ENCODE measurements at regions not wholly inside any gene's neighbourhood (a gene's known extent, or its start where the extent isn't known, plus 50 kb on each side); places are given as distances from the start of the nearest gene placed in this dataset.

DNA sequence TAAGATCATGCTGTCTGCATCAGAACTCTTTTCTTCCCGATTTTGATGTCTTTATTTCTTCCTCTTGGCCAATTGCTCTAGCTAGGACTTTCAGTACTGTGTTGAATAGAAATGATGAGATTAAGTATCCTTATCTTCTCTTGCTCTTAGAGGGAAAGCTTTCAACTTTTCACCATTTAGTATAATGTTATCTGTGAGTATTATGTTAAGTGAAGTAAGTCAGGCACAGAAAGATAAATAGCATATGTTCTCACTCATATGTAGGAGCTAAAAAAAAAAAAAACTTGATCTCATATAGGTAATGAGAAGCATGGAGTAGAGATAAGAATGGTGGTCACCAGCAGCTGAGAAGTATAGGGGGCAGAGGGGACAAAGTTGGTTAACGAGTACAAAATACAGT lies 1089.5 kb downstream of the TDRD15 start:
- TF ChIP-seq EZH2phosphoT487 (IDR thresholded peaks at IDR 0.05; ENCODE audit: borderline replicate concordance, low read length), result no peak
- TF ChIP-seq, protein P1, sequence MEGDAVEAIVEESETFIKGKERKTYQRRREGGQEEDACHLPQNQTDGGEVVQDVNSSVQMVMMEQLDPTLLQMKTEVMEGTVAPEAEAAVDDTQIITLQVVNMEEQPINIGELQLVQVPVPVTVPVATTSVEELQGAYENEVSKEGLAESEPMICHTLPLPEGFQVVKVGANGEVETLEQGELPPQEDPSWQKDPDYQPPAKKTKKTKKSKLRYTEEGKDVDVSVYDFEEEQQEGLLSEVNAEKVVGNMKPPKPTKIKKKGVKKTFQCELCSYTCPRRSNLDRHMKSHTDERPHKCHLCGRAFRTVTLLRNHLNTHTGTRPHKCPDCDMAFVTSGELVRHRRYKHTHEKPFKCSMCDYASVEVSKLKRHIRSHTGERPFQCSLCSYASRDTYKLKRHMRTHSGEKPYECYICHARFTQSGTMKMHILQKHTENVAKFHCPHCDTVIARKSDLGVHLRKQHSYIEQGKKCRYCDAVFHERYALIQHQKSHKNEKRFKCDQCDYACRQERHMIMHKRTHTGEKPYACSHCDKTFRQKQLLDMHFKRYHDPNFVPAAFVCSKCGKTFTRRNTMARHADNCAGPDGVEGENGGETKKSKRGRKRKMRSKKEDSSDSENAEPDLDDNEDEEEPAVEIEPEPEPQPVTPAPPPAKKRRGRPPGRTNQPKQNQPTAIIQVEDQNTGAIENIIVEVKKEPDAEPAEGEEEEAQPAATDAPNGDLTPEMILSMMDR (IDR thresholded peaks at IDR 0.05; ENCODE audit: low read depth, low read length, poor library complexity, severe bottlenecking), result no peak
- H4K20me1 ChIP-seq (ENCODE audit: control insufficient read depth, insufficient read depth, low read depth, low read length), result no peaks in the 10 kb centered on the region
- no peak overlapping the region for H3K4me3 ChIP-seq (ENCODE audit: low read length)
- H3K9me3 ChIP-seq (ENCODE audit: control insufficient read depth, insufficient read depth, low read length), result no peaks in the 10 kb centered on the region
- no peaks in the 10 kb centered on the region for H3F3A ChIP-seq (ENCODE audit: control insufficient read depth, insufficient read depth)
- H3K36me3 ChIP-seq (ENCODE audit: control insufficient read depth, low read length), result no peaks in the 10 kb centered on the region
- H3K79me2 ChIP-seq (ENCODE audit: control insufficient read depth, low read length), result no peaks in the 10 kb centered on the region
- H3K9me2 ChIP-seq (replicated peaks; ENCODE audit: control insufficient read depth, low read length), result no peaks in the 10 kb centered on the region
- no peaks in the 10 kb centered on the region for H3K27me3 ChIP-seq (ENCODE audit: control insufficient read depth, low read length)
- no peak overlapping the region for H3K27ac ChIP-seq (ENCODE audit: low read depth, low read length)
- H3K4me2 ChIP-seq (ENCODE audit: low read length), result no peak overlapping the region
- no peaks in the 10 kb centered on the region for H3K4me1 ChIP-seq (ENCODE audit: control insufficient read depth, low read length)

DNA sequence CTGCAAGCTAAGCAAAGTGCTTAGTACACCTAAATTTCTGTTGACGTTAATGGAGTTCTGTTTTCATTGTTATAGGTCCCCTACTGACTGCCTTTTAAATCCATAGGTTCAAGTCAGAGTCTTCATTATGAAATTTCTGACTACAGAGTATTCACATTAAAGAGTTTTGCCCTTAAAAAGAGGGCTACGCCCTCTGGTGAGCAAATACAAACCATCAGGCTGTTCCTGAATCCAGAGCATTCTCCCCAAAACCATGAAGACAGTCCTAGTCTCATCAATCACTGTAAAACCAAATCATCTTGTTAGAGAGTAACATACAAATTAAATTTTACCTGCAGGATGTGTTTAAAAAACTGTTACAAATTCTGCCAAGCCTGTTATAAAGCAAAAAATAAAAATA lies 1091.7 kb downstream of the TDRD15 start:
- Histone ChIP-seq H3K4me3 (ENCODE audit: low read length) (no peak overlapping the region), H3K4me2 (ENCODE audit: low read length) (no peak overlapping the region), H3K9me2 (replicated peaks; ENCODE audit: control insufficient read depth, low read length) (no peaks in the 10 kb centered on the region), H3K36me3 (ENCODE audit: control insufficient read depth, low read length) (no peaks in the 10 kb centered on the region), H3K27ac (ENCODE audit: low read depth, low read length) (no peak overlapping the region), H3K79me2 (ENCODE audit: control insufficient read depth, low read length) (no peaks in the 10 kb centered on the region), H3K9me3 (ENCODE audit: control insufficient read depth, insufficient read depth, low read length) (no peaks in the 10 kb centered on the region), H3K27me3 (ENCODE audit: control insufficient read depth, low read length) (no peaks in the 10 kb centered on the region), H3F3A (ENCODE audit: control insufficient read depth, insufficient read depth) (no peaks in the 10 kb centered on the region), H3K4me1 (ENCODE audit: control insufficient read depth, low read length) (no peaks in the 10 kb centered on the region), H4K20me1 (ENCODE audit: control insufficient read depth, insufficient read depth, low read depth, low read length) (no peaks in the 10 kb centered on the region)
- no peak for TF ChIP-seq EZH2phosphoT487 (IDR thresholded peaks at IDR 0.05; ENCODE audit: borderline replicate concordance, low read length)
- TF ChIP-seq, protein P1 (IDR thresholded peaks at IDR 0.05; ENCODE audit: low read depth, low read length, poor library complexity, severe bottlenecking), result no peak

DNA sequence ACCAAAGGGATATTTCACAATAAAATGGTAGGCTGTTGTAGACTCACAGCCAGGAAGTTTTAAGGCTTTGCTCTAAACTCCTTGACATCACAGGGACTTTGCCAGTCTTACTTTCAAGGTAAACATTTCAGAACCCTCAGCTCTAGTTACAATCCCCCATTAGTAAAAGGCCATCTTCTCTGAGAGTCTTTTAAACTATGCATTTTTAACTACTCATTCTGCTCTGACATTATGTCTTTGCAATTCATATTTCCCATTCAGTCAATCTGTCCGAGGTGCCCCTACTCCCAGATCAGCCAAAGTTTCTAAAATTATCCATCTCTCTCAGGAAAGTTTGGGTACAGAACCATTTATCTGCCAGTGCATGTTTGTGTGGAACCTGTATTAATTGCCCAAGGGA lies 1094.1 kb downstream of the TDRD15 start:
- no peaks in the 10 kb centered on the region for H3K9me3 ChIP-seq (ENCODE audit: control insufficient read depth, insufficient read depth, low read length)
- no peaks in the 10 kb centered on the region for H3K4me1 ChIP-seq (ENCODE audit: control insufficient read depth, low read length)
- H3K4me3 ChIP-seq (ENCODE audit: low read length), result no peak overlapping the region
- H4K20me1 ChIP-seq (ENCODE audit: control insufficient read depth, insufficient read depth, low read depth, low read length), result no peaks in the 10 kb centered on the region
- H3K27ac ChIP-seq (ENCODE audit: low read depth, low read length), result no peak overlapping the region
- TF ChIP-seq, protein P1 (IDR thresholded peaks at IDR 0.05; ENCODE audit: low read depth, low read length, poor library complexity, severe bottlenecking), result no peak
- TF ChIP-seq EZH2phosphoT487 (IDR thresholded peaks at IDR 0.05; ENCODE audit: borderline replicate concordance, low read length), result no peak
- H3K36me3 ChIP-seq (ENCODE audit: control insufficient read depth, low read length), result no peaks in the 10 kb centered on the region
- H3K4me2 ChIP-seq (ENCODE audit: low read length), result no peak overlapping the region
- H3K79me2 ChIP-seq (ENCODE audit: control insufficient read depth, low read length), result no peaks in the 10 kb centered on the region
- H3K27me3 ChIP-seq (ENCODE audit: control insufficient read depth, low read length), result no peaks in the 10 kb centered on the region
- no peaks in the 10 kb centered on the region for H3K9me2 ChIP-seq (replicated peaks; ENCODE audit: control insufficient read depth, low read length)
- no peaks in the 10 kb centered on the region for H3F3A ChIP-seq (ENCODE audit: control insufficient read depth, insufficient read depth)

DNA sequence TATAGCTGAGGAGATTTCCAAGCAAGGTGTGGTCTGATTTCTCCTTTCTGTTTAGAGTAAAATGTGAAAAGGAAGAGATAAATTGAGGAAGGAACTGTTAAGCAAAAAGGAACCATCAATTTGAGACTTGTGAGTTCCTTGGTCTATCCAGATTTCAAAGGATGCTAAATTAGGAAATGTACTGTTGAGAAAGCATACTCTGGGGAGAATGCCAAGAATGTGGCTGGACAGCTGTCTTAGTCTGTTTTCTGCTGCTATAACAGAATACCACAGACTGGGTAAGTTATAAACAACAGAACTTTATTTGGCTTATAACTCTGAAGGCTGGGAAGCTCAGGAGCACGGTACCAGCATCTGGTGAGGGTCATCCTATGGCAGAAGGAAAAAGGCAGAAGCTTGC lies 1097.2 kb downstream of the TDRD15 start:
- H3K9me3 ChIP-seq (ENCODE audit: control insufficient read depth, insufficient read depth, low read length), result no peaks in the 10 kb centered on the region
- H3F3A ChIP-seq (ENCODE audit: control insufficient read depth, insufficient read depth), result no peaks in the 10 kb centered on the region
- no peaks in the 10 kb centered on the region for H3K9me2 ChIP-seq (replicated peaks; ENCODE audit: control insufficient read depth, low read length)
- no peaks in the 10 kb centered on the region for H3K36me3 ChIP-seq (ENCODE audit: control insufficient read depth, low read length)
- no peaks in the 10 kb centered on the region for H4K20me1 ChIP-seq (ENCODE audit: control insufficient read depth, insufficient read depth, low read depth, low read length)
- H3K79me2 ChIP-seq (ENCODE audit: control insufficient read depth, low read length), result no peaks in the 10 kb centered on the region
- no peaks in the 10 kb centered on the region for H3K27me3 ChIP-seq (ENCODE audit: control insufficient read depth, low read length)
- H3K4me2 ChIP-seq (ENCODE audit: low read length), result no peak overlapping the region
- TF ChIP-seq EZH2phosphoT487 (IDR thresholded peaks at IDR 0.05; ENCODE audit: borderline replicate concordance, low read length), result no peak
- TF ChIP-seq, protein P1 (IDR thresholded peaks at IDR 0.05; ENCODE audit: low read depth, low read length, poor library complexity, severe bottlenecking), result no peak
- no peak overlapping the region for H3K4me3 ChIP-seq (ENCODE audit: low read length)
- H3K27ac ChIP-seq (ENCODE audit: low read depth, low read length), result no peak overlapping the region
- no peaks in the 10 kb centered on the region for H3K4me1 ChIP-seq (ENCODE audit: control insufficient read depth, low read length)
